ENCODE measurements at regions not wholly inside any gene's neighbourhood (a gene's known extent, or its start where the extent isn't known, plus 50 kb on each side); places are given as distances from the start of the nearest gene placed in this dataset.

- no peak for DNase-seq (ENCODE audit: low spot score)
These were observed 203.0 kb upstream of the USP25 start for GRCh38 chr21:15526798-15527197.

- DNase-seq (ENCODE audit: low spot score) = no peak
These were observed 201.4 kb upstream of the USP25 start for GRCh38 chr21:15528346-15528745.

- DNase-seq (ENCODE audit: low spot score) = no peak
These were observed 197.8 kb upstream of the USP25 start for GRCh38 chr21:15531986-15532385.

GRCh38 chr21:15533618-15534017, 196.2 kb upstream of the USP25 start:
- DNase-seq (ENCODE audit: low spot score) = no peak

GRCh38 chr21:15534450-15534886, 195.3 kb upstream of the USP25 start:
- DNase-seq (ENCODE audit: low spot score) = no peak

GRCh38 chr21:15539376-15539775, 190.4 kb upstream of the USP25 start:
- DNase-seq (ENCODE audit: low spot score) = no peak

- no peak for DNase-seq (ENCODE audit: low spot score)
These were observed 186.3 kb upstream of the USP25 start for GRCh38 chr21:15543473-15543872.

GRCh38 chr21:15549671-15550070, 180.1 kb upstream of the USP25 start:
- no peak for DNase-seq (ENCODE audit: low spot score)

- no peak for DNase-seq (ENCODE audit: low spot score)
These were observed 176.8 kb upstream of the USP25 start for GRCh38 chr21:15552914-15553494.

GRCh38 chr21:15557925-15558324, 171.9 kb upstream of the USP25 start:
- no peak for DNase-seq (ENCODE audit: low spot score)

- no peak for DNase-seq (ENCODE audit: low spot score)
These were observed 170.9 kb upstream of the USP25 start for GRCh38 chr21:15558884-15559283.

GRCh38 chr21:15559660-15560059, 170.1 kb upstream of the USP25 start:
- no peak for DNase-seq (ENCODE audit: low spot score)

GRCh38 chr21:15560383-15561056, 169.3 kb upstream of the USP25 start:
- no peak for DNase-seq (ENCODE audit: low spot score)

GRCh38 chr21:15562748-15563147, 167.0 kb upstream of the USP25 start:
- no peak for DNase-seq (ENCODE audit: low spot score)

GRCh38 chr21:15564907-15565306, 164.9 kb upstream of the USP25 start:
- no peak for DNase-seq (ENCODE audit: low spot score)

- no peak for DNase-seq (ENCODE audit: low spot score)
These were observed 163.1 kb upstream of the USP25 start for GRCh38 chr21:15566703-15567102.

GRCh38 chr21:15567191-15567590, 162.6 kb upstream of the USP25 start:
- no peak for DNase-seq (ENCODE audit: low spot score)

- no peak for DNase-seq (ENCODE audit: low spot score)
These were observed 161.3 kb upstream of the USP25 start for GRCh38 chr21:15568516-15568915.

GRCh38 chr21:15586752-15587427, 142.9 kb upstream of the USP25 start:
- DNase-seq (ENCODE audit: low spot score) = no peak

- no peak for DNase-seq (ENCODE audit: low spot score)
These were observed 137.4 kb upstream of the USP25 start for GRCh38 chr21:15592271-15592860.

- no peak for DNase-seq (ENCODE audit: low spot score)
These were observed 136.8 kb upstream of the USP25 start for GRCh38 chr21:15592957-15593356.

- DNase-seq (ENCODE audit: low spot score) = no peak
These were observed 128.4 kb upstream of the USP25 start for GRCh38 chr21:15601390-15601789.

- no peak for DNase-seq (ENCODE audit: low spot score)
These were observed 125.4 kb upstream of the USP25 start for GRCh38 chr21:15604413-15604812.
